ENCODE measurements at regions not wholly inside any gene's neighbourhood (a gene's known extent, or its start where the extent isn't known, plus 50 kb on each side); places are given as distances from the start of the nearest gene placed in this dataset.

DNA sequence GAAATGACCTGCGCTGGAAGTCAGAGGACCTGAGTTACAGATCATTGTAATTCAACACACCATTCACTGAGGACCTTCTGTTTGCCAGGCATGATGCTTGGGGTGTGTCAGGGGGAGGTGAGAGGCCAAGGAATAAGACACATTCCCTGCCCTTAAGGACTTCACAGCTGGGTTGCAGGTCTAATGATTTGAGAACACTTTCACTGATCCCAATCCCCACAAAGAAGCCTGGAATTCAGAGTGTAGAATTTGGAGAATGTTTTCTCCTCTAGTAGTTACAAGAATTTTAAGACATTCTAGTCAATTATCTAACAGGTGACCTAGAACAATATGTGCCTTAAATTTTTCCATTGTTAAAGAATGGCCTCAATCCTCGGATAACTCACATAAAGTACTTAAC is 322.4 kb downstream of the TNS1 start:
- Histone ChIP-seq H3K4me2 (ENCODE audit: insufficient read depth, low read length) (no peak overlapping the region), H4K20me1 (ENCODE audit: insufficient read depth, low read length) (no peaks in the 10 kb centered on the region), H3K27me3 (ENCODE audit: insufficient read depth, low read length, poor library complexity) (no peaks in the 10 kb centered on the region), H3K9me3 (ENCODE audit: insufficient read depth, low read length, severe bottlenecking) (no peaks in the 10 kb centered on the region), H2AFZ (ENCODE audit: low read depth, low read length) (no peak overlapping the region), H3K36me3 (ENCODE audit: insufficient read depth, low read length) (no peaks in the 10 kb centered on the region), H3K79me2 (ENCODE audit: insufficient read depth, low read length) (no peaks in the 10 kb centered on the region), H3K4me1 (ENCODE audit: insufficient read depth, low read length) (no peaks in the 10 kb centered on the region), H3K4me3 (ENCODE audit: low read depth in 1 of 2, low read length in 2 of 2) (no peak overlapping the region), H3K27ac (ENCODE audit: low read length) (no peak overlapping the region), H3K9ac (ENCODE audit: low read depth, low read length) (no peak overlapping the region)
- ATAC-seq (ENCODE audit: insufficient read depth, low read depth) (no peak), DNase-seq (no peak)
- TF ChIP-seq EZH2 (IDR thresholded peaks at IDR 0.05; ENCODE audit: borderline replicate concordance, low read depth, low read length, severe bottlenecking), result no peak
- TF ChIP-seq, protein P1, sequence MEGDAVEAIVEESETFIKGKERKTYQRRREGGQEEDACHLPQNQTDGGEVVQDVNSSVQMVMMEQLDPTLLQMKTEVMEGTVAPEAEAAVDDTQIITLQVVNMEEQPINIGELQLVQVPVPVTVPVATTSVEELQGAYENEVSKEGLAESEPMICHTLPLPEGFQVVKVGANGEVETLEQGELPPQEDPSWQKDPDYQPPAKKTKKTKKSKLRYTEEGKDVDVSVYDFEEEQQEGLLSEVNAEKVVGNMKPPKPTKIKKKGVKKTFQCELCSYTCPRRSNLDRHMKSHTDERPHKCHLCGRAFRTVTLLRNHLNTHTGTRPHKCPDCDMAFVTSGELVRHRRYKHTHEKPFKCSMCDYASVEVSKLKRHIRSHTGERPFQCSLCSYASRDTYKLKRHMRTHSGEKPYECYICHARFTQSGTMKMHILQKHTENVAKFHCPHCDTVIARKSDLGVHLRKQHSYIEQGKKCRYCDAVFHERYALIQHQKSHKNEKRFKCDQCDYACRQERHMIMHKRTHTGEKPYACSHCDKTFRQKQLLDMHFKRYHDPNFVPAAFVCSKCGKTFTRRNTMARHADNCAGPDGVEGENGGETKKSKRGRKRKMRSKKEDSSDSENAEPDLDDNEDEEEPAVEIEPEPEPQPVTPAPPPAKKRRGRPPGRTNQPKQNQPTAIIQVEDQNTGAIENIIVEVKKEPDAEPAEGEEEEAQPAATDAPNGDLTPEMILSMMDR (IDR thresholded peaks at IDR 0.05; ENCODE audit: borderline replicate concordance, extremely low read depth, low read length, poor library complexity, severe bottlenecking), result no peak

DNA sequence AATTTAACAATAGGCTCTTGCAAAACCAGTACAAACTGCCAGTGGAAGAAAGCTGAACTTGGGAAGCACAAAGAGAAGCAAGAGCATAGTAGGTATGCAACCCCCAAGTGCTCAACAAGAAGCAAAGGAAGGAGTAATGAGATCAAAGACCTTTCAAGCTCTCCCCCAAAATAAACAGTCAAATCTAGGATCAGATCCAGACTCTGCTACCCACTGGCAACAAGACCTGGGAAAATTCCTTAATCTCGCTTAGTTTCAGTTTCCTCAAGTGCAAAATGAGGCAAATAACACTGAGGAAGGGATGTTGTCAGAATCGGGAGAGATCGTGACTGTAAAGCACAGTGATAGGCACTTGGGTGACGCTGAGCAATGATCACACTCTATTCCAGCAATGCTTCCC is 329.2 kb downstream of the TNS1 start:
- no peak overlapping the region for H3K4me2 ChIP-seq (ENCODE audit: insufficient read depth, low read length)
- H2AFZ ChIP-seq (ENCODE audit: low read depth, low read length), result no peak overlapping the region
- TF ChIP-seq, protein P1 (IDR thresholded peaks at IDR 0.05; ENCODE audit: borderline replicate concordance, extremely low read depth, low read length, poor library complexity, severe bottlenecking), result no peak
- TF ChIP-seq EZH2 (IDR thresholded peaks at IDR 0.05; ENCODE audit: borderline replicate concordance, low read depth, low read length, severe bottlenecking), result no peak
- ATAC-seq (ENCODE audit: insufficient read depth, low read depth) (no peak), DNase-seq (no peak)
- no peaks in the 10 kb centered on the region for H3K4me1 ChIP-seq (ENCODE audit: insufficient read depth, low read length)
- peaks cover 4% of the 10 kb centered on the region for H3K27me3 ChIP-seq (ENCODE audit: insufficient read depth, low read length, poor library complexity)
- no peak overlapping the region for H3K9ac ChIP-seq (ENCODE audit: low read depth, low read length)
- no peaks in the 10 kb centered on the region for H3K36me3 ChIP-seq (ENCODE audit: insufficient read depth, low read length)
- no peaks in the 10 kb centered on the region for H3K79me2 ChIP-seq (ENCODE audit: insufficient read depth, low read length)
- H3K4me3 ChIP-seq (ENCODE audit: low read depth in 1 of 2, low read length in 2 of 2), result no peak overlapping the region
- no peaks in the 10 kb centered on the region for H4K20me1 ChIP-seq (ENCODE audit: insufficient read depth, low read length)
- no peaks in the 10 kb centered on the region for H3K9me3 ChIP-seq (ENCODE audit: insufficient read depth, low read length, severe bottlenecking)
- no peak overlapping the region for H3K27ac ChIP-seq (ENCODE audit: low read length)

DNA sequence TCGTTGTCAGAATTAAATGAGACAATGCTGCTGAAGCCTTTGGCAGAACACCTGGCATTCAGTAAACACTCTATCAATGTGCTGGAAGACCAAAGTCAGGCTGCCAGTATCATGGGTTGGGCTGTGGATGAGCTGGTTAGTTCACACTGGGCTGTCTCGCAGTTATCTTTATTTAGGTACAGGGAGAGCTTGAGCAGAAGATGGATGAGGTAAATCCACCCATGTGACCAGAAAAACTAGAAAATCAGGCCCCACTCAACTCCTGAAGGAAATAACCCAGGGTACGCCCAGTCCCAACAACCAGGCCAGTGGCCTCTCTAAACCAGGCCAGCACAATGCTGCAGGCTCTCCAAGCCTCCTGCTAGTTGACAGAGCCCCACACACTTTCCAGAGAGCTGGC is 330.3 kb downstream of the TNS1 start:
- TF ChIP-seq, protein P1 (IDR thresholded peaks at IDR 0.05; ENCODE audit: borderline replicate concordance, extremely low read depth, low read length, poor library complexity, severe bottlenecking), result no peak
- TF ChIP-seq EZH2 (IDR thresholded peaks at IDR 0.05; ENCODE audit: borderline replicate concordance, low read depth, low read length, severe bottlenecking), result no peak
- Histone ChIP-seq H4K20me1 (ENCODE audit: insufficient read depth, low read length) (no peaks in the 10 kb centered on the region), H3K36me3 (ENCODE audit: insufficient read depth, low read length) (no peaks in the 10 kb centered on the region), H3K27me3 (ENCODE audit: insufficient read depth, low read length, poor library complexity) (peaks cover 4% of the 10 kb centered on the region), H2AFZ (ENCODE audit: low read depth, low read length) (no peak overlapping the region), H3K27ac (ENCODE audit: low read length) (no peak overlapping the region), H3K9ac (ENCODE audit: low read depth, low read length) (no peak overlapping the region), H3K4me3 (ENCODE audit: low read depth in 1 of 2, low read length in 2 of 2) (no peak overlapping the region), H3K79me2 (ENCODE audit: insufficient read depth, low read length) (no peaks in the 10 kb centered on the region), H3K9me3 (ENCODE audit: insufficient read depth, low read length, severe bottlenecking) (no peaks in the 10 kb centered on the region), H3K4me1 (ENCODE audit: insufficient read depth, low read length) (no peaks in the 10 kb centered on the region), H3K4me2 (ENCODE audit: insufficient read depth, low read length) (no peak overlapping the region)
- no peak for DNase-seq
- no peak for ATAC-seq (ENCODE audit: insufficient read depth, low read depth)

DNA sequence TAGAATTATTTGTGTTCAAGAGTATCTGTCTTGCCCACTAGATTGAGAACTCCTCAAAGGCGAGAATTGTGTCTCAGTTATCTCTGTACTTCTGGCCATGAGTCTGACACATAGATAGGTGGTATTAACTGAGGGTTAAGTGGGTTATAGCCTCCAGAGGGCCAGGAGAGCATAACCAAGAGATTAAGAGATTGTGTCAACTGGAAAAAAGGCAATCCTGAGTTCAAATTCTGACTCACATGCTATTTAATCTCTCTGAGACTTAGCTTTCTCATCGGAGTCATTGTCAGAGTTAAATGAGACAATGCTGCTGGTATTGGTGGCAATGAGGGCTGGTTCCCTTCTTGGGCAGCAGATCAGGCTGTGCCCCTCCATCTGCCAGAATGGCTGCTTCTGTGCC is 330.9 kb downstream of the TNS1 start:
- ATAC-seq (ENCODE audit: insufficient read depth, low read depth) (no peak), DNase-seq (no peak)
- Histone ChIP-seq H3K4me2 (ENCODE audit: insufficient read depth, low read length) (no peak overlapping the region), H3K27me3 (ENCODE audit: insufficient read depth, low read length, poor library complexity) (peaks cover 4% of the 10 kb centered on the region), H3K79me2 (ENCODE audit: insufficient read depth, low read length) (no peaks in the 10 kb centered on the region), H2AFZ (ENCODE audit: low read depth, low read length) (no peak overlapping the region), H3K4me1 (ENCODE audit: insufficient read depth, low read length) (no peaks in the 10 kb centered on the region), H3K9me3 (ENCODE audit: insufficient read depth, low read length, severe bottlenecking) (no peaks in the 10 kb centered on the region), H3K27ac (ENCODE audit: low read length) (no peak overlapping the region), H3K9ac (ENCODE audit: low read depth, low read length) (no peak overlapping the region), H3K4me3 (ENCODE audit: low read depth in 1 of 2, low read length in 2 of 2) (no peak overlapping the region), H3K36me3 (ENCODE audit: insufficient read depth, low read length) (no peaks in the 10 kb centered on the region), H4K20me1 (ENCODE audit: insufficient read depth, low read length) (no peaks in the 10 kb centered on the region)
- TF ChIP-seq, protein P1 (IDR thresholded peaks at IDR 0.05; ENCODE audit: borderline replicate concordance, extremely low read depth, low read length, poor library complexity, severe bottlenecking), result no peak
- TF ChIP-seq EZH2 (IDR thresholded peaks at IDR 0.05; ENCODE audit: borderline replicate concordance, low read depth, low read length, severe bottlenecking), result no peak
